ENCODE measurements at regions not wholly inside any gene's neighbourhood (a gene's known extent, or its start where the extent isn't known, plus 50 kb on each side); places are given as distances from the start of the nearest gene placed in this dataset.

GRCh38 chr15:37219211-37219701 is 118.9 kb upstream of the MEIS2 start:
- Histone ChIP-seq H3K36me3 (ENCODE audit: control insufficient read depth, insufficient read depth, low read length) (no peaks in the 10 kb centered on the region), H3K4me1 (ENCODE audit: control insufficient read depth, insufficient read depth, low read length, poor library complexity, severe bottlenecking) (no peaks in the 10 kb centered on the region), H3K9me3 (ENCODE audit: control insufficient read depth, low read length) (no peaks in the 10 kb centered on the region), H3K27ac (ENCODE audit: low read depth, low read length, severe bottlenecking) (no peak overlapping the region), H3K4me3 (ENCODE audit: extremely low read depth, insufficient read depth, low read length, poor library complexity, severe bottlenecking) (no peak overlapping the region)
- WGBS, 2 experiments (ENCODE audit: insufficient coverage in 2 of 2): 100% methylated on average over 1 to 2 of the region's 2 CpGs

DNA sequence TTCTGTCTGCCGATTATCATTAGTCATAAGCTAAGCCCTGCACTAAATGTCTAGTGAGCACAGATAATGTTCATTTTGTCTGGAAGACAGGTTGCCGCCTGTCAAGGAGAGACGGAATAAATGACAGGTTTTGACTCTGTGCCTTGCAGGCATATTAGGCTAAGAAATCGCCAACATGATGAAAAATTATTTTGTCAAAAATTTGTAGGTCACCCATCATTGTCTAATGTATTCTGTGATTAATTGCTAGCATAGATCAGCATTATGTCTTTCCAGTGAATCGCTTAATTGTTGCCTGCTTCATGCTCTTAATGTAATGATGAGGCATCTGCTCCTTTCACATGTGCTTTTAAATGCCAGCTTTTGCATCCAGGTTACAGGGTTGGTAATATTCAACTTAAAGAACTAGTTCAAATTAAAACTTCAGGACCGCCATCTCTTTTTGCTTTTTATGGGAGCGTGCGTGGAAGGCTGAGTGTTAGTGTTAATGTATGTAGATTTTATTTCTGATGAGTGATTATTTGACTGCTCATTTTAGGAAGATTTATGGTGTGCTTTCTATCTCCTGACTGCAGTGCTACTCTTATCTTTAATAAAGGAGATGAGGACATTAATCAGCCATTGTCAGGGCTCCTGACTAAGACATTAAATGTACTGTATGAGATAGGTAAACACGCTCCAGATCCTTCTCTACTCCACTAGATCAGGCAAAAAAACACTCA is 120.8 kb upstream of the MEIS2 start:
- no peaks in the 10 kb centered on the region for H3K9me3 ChIP-seq (ENCODE audit: control insufficient read depth, low read length)
- no peaks in the 10 kb centered on the region for H3K4me1 ChIP-seq (ENCODE audit: control insufficient read depth, insufficient read depth, low read length, poor library complexity, severe bottlenecking)
- H3K36me3 ChIP-seq (ENCODE audit: control insufficient read depth, insufficient read depth, low read length): no peaks in the 10 kb centered on the region
- H3K27ac ChIP-seq (ENCODE audit: low read depth, low read length, severe bottlenecking): no peak overlapping the region
- 90 to 93% methylated on average over 5 to 6 of the region's 9 CpGs for WGBS, 2 experiments (ENCODE audit: insufficient coverage in 2 of 2)
- H3K4me3 ChIP-seq (ENCODE audit: extremely low read depth, insufficient read depth, low read length, poor library complexity, severe bottlenecking): no peak overlapping the region

DNA sequence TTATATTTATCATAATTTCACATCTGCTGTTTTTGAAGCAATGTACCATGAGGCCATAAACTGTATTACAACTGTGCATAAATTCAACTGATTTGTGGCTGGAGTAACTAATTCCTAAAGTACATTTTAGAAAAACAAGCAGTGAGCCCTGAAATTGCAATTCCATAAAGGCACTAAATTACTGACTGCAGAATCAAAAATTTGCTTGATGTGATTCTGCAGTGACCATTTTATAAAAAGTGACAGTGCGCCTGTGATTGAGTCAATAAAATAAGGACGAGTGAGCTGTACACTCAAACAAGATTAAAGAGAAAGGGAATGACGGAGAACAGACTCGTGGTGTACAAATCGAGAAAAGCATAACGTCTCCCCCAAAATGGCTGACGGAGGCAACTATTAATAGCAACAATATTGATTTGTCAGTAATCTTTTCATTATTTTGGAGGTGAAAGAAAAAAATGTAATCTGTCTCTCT is 121.4 kb upstream of the MEIS2 start:
- WGBS, 2 experiments (ENCODE audit: insufficient coverage in 2 of 2): 89 to 91% methylated on average over 2 to 7 of the region's 7 CpGs
- Histone ChIP-seq H3K4me3 (ENCODE audit: extremely low read depth, insufficient read depth, low read length, poor library complexity, severe bottlenecking) (no peak overlapping the region), H3K9me3 (ENCODE audit: control insufficient read depth, low read length) (no peaks in the 10 kb centered on the region), H3K27ac (ENCODE audit: low read depth, low read length, severe bottlenecking) (no peak overlapping the region), H3K36me3 (ENCODE audit: control insufficient read depth, insufficient read depth, low read length) (no peaks in the 10 kb centered on the region), H3K4me1 (ENCODE audit: control insufficient read depth, insufficient read depth, low read length, poor library complexity, severe bottlenecking) (no peaks in the 10 kb centered on the region)

DNA sequence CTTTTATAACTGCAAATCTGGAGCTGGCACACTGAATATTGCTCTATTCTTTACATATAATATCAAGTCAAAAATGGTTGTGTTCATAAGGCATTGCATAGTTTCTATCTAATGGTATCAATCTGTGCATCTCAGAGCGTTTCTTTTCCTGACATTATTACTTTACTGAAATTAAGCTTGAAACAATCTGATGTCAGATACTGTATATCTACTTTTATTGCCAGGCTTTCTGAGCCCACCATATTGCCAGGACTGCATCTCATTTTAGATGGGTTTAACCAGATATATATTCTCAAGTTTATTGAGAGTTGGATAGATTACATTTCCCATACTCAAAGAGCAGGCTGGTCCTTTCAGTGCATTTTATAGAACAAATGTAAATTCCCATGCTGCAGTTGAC is 122.7 kb upstream of the MEIS2 start:
- Histone ChIP-seq H3K4me1 (ENCODE audit: control insufficient read depth, insufficient read depth, low read length, poor library complexity, severe bottlenecking) (no peaks in the 10 kb centered on the region), H3K9me3 (ENCODE audit: control insufficient read depth, low read length) (no peaks in the 10 kb centered on the region), H3K27ac (ENCODE audit: low read depth, low read length, severe bottlenecking) (no peak overlapping the region), H3K4me3 (ENCODE audit: extremely low read depth, insufficient read depth, low read length, poor library complexity, severe bottlenecking) (no peak overlapping the region), H3K36me3 (ENCODE audit: control insufficient read depth, insufficient read depth, low read length) (no peaks in the 10 kb centered on the region)
- WGBS, 2 experiments (ENCODE audit: insufficient coverage in 2 of 2): no CpG with 5 or more reads among the region's 1 CpG

GRCh38 chr15:37229855-37230619 is 129.7 kb upstream of the MEIS2 start:
- no peak overlapping the region for H3K4me3 ChIP-seq (ENCODE audit: extremely low read depth, insufficient read depth, low read length, poor library complexity, severe bottlenecking)
- H3K9me3 ChIP-seq (ENCODE audit: control insufficient read depth, low read length): no peaks in the 10 kb centered on the region
- H3K4me1 ChIP-seq (ENCODE audit: control insufficient read depth, insufficient read depth, low read length, poor library complexity, severe bottlenecking): peaks cover 4% of the 10 kb centered on the region
- 95 to 96% methylated on average over 4 to 5 of the region's 5 CpGs for WGBS, 2 experiments (ENCODE audit: insufficient coverage in 2 of 2)
- no peaks in the 10 kb centered on the region for H3K36me3 ChIP-seq (ENCODE audit: control insufficient read depth, insufficient read depth, low read length)
- no peak overlapping the region for H3K27ac ChIP-seq (ENCODE audit: low read depth, low read length, severe bottlenecking)

- Histone ChIP-seq H3K4me3 (ENCODE audit: extremely low read depth, insufficient read depth, low read length, poor library complexity, severe bottlenecking) (no peak overlapping the region), H3K9me3 (ENCODE audit: control insufficient read depth, low read length) (no peaks in the 10 kb centered on the region), H3K4me1 (ENCODE audit: control insufficient read depth, insufficient read depth, low read length, poor library complexity, severe bottlenecking) (no peaks in the 10 kb centered on the region), H3K36me3 (ENCODE audit: control insufficient read depth, insufficient read depth, low read length) (no peaks in the 10 kb centered on the region), H3K27ac (ENCODE audit: low read depth, low read length, severe bottlenecking) (peak overlapping the region; percentile 38)
- 80 to 100% methylated on average over 1 of the region's 2 CpGs for WGBS, 2 experiments (ENCODE audit: insufficient coverage in 2 of 2)
Observed at GRCh38 chr15:37245358-37245757, 145.0 kb upstream of the MEIS2 start.

DNA sequence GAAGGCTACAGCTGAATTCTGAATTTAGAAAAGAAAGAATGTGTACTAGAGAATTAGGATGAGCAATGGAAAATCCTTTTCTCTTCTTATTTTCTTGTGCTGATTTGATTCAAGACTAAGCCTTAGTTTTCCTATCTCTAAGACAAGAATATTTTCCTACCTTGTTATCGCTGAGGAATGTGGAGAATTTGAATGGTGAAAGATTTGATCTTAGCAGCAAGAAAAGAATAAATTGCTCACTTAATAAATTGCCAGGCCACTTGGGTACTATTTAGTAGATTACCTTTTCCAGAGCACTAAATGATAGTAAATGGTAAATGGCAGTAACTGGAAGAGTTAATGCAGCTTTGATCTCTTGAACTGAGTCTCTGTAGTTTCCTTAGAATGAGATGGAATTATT is 145.7 kb upstream of the MEIS2 start:
- no peaks in the 10 kb centered on the region for H3K4me1 ChIP-seq (ENCODE audit: control insufficient read depth, insufficient read depth, low read length, poor library complexity, severe bottlenecking)
- WGBS, 2 experiments (ENCODE audit: insufficient coverage in 2 of 2): no CpG with 5 or more reads among the region's 1 CpG
- H3K27ac ChIP-seq (ENCODE audit: low read depth, low read length, severe bottlenecking): peak overlapping the region; percentile 38
- no peak overlapping the region for H3K4me3 ChIP-seq (ENCODE audit: extremely low read depth, insufficient read depth, low read length, poor library complexity, severe bottlenecking)
- H3K36me3 ChIP-seq (ENCODE audit: control insufficient read depth, insufficient read depth, low read length): no peaks in the 10 kb centered on the region
- no peaks in the 10 kb centered on the region for H3K9me3 ChIP-seq (ENCODE audit: control insufficient read depth, low read length)

DNA sequence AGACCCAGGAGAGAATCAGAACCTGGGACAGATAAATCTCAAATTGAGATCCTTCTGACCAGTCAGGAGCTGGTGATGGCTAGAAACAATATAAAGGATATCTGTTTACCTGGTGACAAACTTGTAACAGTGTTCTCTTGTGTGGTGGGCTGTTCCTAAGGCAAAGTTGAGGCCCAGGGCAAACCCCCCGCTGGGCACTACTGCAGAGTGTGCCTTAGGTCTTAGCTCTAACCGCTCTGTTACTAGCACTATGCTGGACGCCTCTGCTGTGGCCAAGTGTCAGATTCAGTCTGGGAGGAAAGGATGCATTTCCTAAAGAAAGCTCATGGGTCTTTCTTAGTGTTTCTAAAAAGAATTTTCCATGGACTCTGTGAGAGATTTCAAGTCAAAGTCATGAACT is 146.5 kb upstream of the MEIS2 start:
- no peaks in the 10 kb centered on the region for H3K9me3 ChIP-seq (ENCODE audit: control insufficient read depth, low read length)
- no peak overlapping the region for H3K27ac ChIP-seq (ENCODE audit: low read depth, low read length, severe bottlenecking)
- no peaks in the 10 kb centered on the region for H3K36me3 ChIP-seq (ENCODE audit: control insufficient read depth, insufficient read depth, low read length)
- H3K4me1 ChIP-seq (ENCODE audit: control insufficient read depth, insufficient read depth, low read length, poor library complexity, severe bottlenecking): no peaks in the 10 kb centered on the region
- no peak overlapping the region for H3K4me3 ChIP-seq (ENCODE audit: extremely low read depth, insufficient read depth, low read length, poor library complexity, severe bottlenecking)
- WGBS, 2 experiments (ENCODE audit: insufficient coverage in 2 of 2): 74% methylated on average over 3 of the region's 3 CpGs; no CpG with 5 or more reads in 1 of the 2 experiments

DNA sequence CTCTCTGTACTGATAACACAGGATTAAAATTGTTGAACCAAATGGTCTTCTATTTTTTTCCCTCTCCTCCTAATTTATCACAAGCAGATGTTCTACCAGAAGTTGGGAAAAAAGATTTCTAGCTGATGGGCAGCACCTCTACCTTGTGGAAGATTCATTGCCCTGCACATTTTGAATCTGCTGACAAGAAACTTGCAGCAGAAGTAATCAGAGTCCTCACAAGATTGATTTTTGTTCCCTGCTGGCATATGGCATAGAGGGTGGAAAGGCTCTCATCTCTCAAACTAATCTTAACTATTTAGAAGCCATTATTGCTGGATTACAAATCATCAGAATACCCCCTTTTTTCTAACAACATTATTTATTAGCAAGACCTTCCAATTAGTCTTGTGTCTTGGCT is 148.9 kb upstream of the MEIS2 start:
- H3K9me3 ChIP-seq (ENCODE audit: control insufficient read depth, low read length): no peaks in the 10 kb centered on the region
- H3K36me3 ChIP-seq (ENCODE audit: control insufficient read depth, insufficient read depth, low read length): no peaks in the 10 kb centered on the region
- H3K27ac ChIP-seq (ENCODE audit: low read depth, low read length, severe bottlenecking): no peak overlapping the region
- no peak overlapping the region for H3K4me3 ChIP-seq (ENCODE audit: extremely low read depth, insufficient read depth, low read length, poor library complexity, severe bottlenecking)
- H3K4me1 ChIP-seq (ENCODE audit: control insufficient read depth, insufficient read depth, low read length, poor library complexity, severe bottlenecking): peaks cover 4% of the 10 kb centered on the region

GRCh38 chr15:37252530-37252929 is 152.2 kb upstream of the MEIS2 start:
- Histone ChIP-seq H3K4me1 (ENCODE audit: control insufficient read depth, insufficient read depth, low read length, poor library complexity, severe bottlenecking) (peaks cover 6% of the 10 kb centered on the region), H3K4me3 (ENCODE audit: extremely low read depth, insufficient read depth, low read length, poor library complexity, severe bottlenecking) (no peak overlapping the region), H3K9me3 (ENCODE audit: control insufficient read depth, low read length) (no peaks in the 10 kb centered on the region), H3K36me3 (ENCODE audit: control insufficient read depth, insufficient read depth, low read length) (no peaks in the 10 kb centered on the region), H3K27ac (ENCODE audit: low read depth, low read length, severe bottlenecking) (no peak overlapping the region)
- 95 to 96% methylated on average over 2 to 3 of the region's 3 CpGs for WGBS, 2 experiments (ENCODE audit: insufficient coverage in 2 of 2)

DNA sequence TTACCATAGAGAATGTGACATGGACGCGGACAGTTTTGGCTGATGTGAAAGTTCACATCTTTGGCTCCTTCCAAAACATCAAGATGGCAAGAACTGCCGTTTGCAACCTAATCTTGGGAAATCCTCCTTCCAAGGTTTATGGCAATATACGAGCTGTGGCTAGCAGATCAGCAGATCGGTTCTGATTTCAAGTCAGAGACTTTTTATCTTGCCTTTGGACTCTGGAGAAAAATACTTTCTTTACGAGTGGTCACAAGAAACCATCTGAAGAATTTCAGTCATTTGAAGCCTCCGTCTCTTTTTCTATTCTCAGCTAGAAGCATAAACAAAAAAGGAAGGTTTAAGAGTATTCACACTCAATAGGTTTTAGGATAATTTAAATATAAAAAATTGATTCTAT is 153.5 kb upstream of the MEIS2 start:
- H3K4me1 ChIP-seq (ENCODE audit: control insufficient read depth, insufficient read depth, low read length, poor library complexity, severe bottlenecking): peaks cover 6% of the 10 kb centered on the region
- no peaks in the 10 kb centered on the region for H3K9me3 ChIP-seq (ENCODE audit: control insufficient read depth, low read length)
- WGBS, 2 experiments (ENCODE audit: insufficient coverage in 2 of 2): 78 to 90% methylated on average over 5 to 6 of the region's 7 CpGs
- peak overlapping the region; percentile 52 for H3K27ac ChIP-seq (ENCODE audit: low read depth, low read length, severe bottlenecking)
- H3K36me3 ChIP-seq (ENCODE audit: control insufficient read depth, insufficient read depth, low read length): no peaks in the 10 kb centered on the region
- no peak overlapping the region for H3K4me3 ChIP-seq (ENCODE audit: extremely low read depth, insufficient read depth, low read length, poor library complexity, severe bottlenecking)

All from mesodermal cell (in vitro differentiated cells).